ENCODE measurements at regions not wholly inside any gene's neighbourhood (a gene's known extent, or its start where the extent isn't known, plus 50 kb on each side); places are given as distances from the start of the nearest gene placed in this dataset.
"Not testable (repeated sequence)": the region's sequence is repeated elsewhere in the genome, so short reads cannot be mapped to it uniquely, and the experiment has no call there.

GRCh38 chr6:127406722-127407121 lies 52.5 kb downstream of the KIAA0408 start:
- intact Hi-C loops (cut with micrococcal nuclease): not testable (repeated sequence)

- intact Hi-C loops (cut with micrococcal nuclease): no loop called here
Observed at GRCh38 chr6:127406122-127406521, 53.1 kb downstream of the KIAA0408 start.

- intact Hi-C loops (cut with micrococcal nuclease): loop anchor here (1.0 kb wide), 1 partner anchor 16 kb away; no protein-coding TSS in a partner anchor
Observed at GRCh38 chr6:127404594-127405178, 54.5 kb downstream of the KIAA0408 start.

- intact Hi-C loops (cut with micrococcal nuclease): no loop called here
Observed at GRCh38 chr6:127404133-127404532, 55.1 kb downstream of the KIAA0408 start.

- intact Hi-C loops (cut with micrococcal nuclease): no loop called here
Observed at GRCh38 chr6:127403636-127404035, 55.6 kb downstream of the KIAA0408 start.

GRCh38 chr6:127402890-127403617 lies 56.1 kb downstream of the KIAA0408 start:
- intact Hi-C loops (cut with micrococcal nuclease): no loop called here

- intact Hi-C loops (cut with micrococcal nuclease): no loop called here
Observed at GRCh38 chr6:127397729-127398630, 54.6 kb upstream of the ECHDC1 start.

- intact Hi-C loops (cut with micrococcal nuclease): not testable (repeated sequence)
Observed at GRCh38 chr6:127397171-127397597, 53.8 kb upstream of the ECHDC1 start.
